ENCODE measurements at regions not wholly inside any gene's neighbourhood (a gene's known extent, or its start where the extent isn't known, plus 50 kb on each side); places are given as distances from the start of the nearest gene placed in this dataset.
"Not testable (repeated sequence)": the region's sequence is repeated elsewhere in the genome, so short reads cannot be mapped to it uniquely, and the experiment has no call there.

DNA sequence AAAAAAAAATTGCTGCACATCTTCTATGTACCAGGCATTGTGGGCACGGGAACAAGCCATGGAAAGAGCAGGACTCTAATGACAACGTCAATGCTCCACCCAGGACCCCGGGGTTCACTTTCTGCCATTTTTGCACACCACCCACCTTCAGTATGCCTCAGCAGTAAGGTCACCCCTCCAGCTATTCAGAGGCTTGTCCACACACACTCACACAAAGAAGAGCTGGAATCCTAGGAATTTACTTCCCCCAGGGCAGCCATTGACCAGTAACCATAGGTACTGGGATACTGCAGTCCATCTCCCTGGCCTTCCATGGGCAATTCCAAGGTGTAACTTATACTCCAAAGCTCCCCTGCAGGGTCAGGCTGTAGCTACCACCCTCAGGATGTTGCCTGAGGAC is 170.8 kb downstream of the SUCLG1 start:
- DNase-seq, result no peak

DNA sequence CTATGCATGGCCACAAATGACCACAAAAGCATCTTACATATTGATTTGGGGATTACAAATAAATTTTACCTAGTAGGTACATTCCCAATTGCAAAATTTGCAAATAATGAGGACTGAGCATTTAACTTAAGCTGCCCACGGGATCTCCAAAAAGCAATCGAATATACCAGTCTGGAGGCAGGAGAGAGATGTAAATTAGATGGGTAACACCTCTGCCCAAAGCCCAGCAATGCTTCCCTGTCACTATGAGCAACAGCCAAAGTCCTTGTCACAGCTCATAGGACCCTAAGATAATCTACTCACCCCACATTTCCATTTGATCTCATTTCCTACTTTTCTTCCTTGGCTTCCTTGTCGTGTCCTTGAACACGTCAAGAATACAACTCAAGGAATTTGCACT is 172.2 kb downstream of the SUCLG1 start:
- DNase-seq, result no peak

DNA sequence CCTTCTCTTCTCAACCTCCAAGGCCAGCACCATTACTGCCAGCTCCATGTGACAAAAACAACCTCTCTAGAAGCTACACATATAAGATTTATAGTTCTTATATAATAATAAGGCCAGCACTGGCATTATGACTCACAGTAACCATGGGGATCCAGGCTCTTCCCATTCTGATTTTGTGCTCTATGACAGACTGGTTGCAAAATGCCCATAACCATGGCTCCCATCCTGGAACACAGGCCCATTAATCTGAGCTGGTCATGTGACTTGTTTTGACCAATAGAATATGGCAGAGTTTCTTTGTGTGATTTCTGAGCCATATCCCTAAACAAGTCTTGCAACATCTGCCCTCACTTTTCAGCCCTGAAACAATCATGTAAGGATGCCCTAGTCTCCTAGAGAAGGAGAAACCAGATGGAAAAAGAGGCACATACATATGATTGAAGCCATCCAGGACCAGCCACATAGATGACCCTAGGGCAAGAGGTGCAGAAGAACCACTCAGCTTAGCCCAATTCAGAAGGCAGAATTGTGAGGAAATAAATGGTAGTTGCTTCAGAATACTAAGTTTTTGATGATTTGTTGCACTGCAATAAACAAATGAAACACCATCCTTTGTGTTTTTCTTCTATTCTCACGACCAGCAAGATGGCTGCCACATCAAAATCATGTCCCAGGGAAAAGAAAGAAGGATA is 173.9 kb downstream of the SUCLG1 start:
- DNase-seq, result no peak

DNA sequence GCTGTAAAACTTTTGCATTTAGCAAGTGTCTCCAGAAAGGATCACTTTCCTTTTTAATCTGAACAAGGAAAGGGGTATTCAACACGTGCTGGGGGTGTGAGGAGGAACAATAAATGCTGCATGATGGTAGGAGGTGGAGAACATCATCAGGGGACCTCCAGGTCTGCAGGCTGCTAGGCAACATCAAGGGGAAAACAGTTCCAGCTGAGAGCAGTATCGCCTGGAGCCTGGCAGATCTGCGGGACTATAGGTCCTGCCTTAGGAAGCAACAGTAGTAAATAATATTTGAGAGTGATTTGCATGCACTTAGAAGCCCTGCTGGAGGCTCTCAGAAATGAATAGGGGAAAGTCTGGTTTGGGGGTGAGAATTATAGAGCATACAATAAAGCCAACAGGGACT is 175.6 kb downstream of the SUCLG1 start:
- no peak for DNase-seq

DNA sequence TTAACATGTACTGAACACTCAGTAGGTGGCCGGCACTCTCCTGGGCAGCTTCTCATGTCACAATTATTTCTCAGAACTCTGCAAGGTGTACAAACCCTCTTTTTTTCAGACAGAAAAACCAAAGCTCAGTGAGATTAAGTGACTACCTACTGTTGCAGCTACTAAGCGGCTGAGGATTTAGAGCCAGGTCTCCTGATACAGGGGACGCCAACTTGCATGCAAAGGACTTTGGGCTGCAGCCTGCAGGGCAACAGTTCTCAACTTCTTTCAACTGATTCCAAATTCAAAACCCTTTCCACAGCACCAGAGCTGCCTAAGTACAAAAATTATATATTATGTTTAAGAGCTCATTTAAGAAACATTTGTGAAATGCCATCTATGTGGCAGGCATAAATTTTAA is 177.6 kb downstream of the SUCLG1 start:
- DNase-seq, result no peak

DNA sequence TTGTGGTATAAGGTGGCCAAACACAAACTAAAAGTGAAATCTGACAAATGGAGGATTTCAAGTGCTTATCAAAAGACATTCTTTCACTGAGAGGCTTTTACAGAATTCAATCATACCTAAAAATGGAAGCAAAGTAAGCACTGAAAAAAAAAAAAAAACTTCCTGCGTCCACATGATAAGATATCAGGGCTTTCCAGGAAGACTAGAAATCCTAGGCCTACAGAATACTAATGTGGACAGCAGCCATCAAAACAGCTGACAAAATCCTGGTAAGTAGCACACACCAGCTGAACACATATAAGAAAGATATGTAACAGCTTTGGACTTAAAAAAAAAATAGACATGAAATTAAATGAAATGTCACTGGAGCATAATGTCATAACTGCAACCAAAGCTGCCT is 178.2 kb downstream of the SUCLG1 start:
- no peak for DNase-seq

DNA sequence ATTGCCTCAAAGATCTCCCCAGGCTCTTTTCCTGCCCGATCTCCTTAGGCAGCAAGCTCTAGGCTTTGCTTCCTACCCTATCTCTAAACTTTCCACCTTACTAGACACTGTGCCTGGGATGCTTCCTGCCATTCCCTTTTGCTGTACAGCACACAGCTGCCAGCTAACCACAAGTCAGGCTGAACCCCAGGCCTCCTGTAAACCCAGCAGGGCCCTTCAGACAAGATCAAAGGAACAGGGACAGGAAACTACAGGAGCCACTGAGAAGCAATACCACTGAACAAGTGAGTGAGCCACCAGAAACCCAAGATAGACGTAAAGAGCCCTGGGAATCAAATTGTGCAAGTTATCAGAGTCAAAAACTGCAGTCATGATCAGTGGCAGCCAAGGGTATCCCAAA is 180.7 kb downstream of the SUCLG1 start:
- DNase-seq, result no peak

DNA sequence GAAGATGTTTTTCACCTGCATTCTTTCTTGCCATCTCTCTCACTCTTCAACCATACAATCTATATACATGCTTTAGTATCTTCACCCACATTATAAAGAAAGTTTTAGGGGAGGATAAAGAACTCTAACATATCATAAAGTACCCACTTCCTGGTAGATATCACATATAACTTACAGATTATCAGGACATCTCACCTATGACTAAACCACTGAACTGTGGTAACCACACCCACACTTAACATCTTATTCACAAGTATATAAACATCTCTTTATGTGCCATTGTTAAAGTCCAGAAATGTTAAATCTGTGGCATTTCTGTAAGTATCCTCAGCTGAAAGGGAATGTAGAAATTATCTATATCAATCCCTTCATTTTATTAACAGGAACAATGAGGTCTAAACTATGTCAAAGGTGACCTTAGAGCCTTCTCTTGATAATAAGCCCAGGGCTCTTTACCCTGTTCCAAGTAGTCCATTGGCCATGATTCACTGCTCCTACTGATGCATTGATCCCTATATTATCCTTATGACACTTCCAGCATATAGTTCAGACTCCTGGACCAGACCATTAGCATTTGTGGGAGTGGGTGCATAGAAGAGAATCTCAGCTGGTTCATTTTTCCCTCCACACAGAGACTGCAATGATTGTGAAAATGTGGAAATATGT is 182.4 kb downstream of the SUCLG1 start:
- no peak for DNase-seq

DNA sequence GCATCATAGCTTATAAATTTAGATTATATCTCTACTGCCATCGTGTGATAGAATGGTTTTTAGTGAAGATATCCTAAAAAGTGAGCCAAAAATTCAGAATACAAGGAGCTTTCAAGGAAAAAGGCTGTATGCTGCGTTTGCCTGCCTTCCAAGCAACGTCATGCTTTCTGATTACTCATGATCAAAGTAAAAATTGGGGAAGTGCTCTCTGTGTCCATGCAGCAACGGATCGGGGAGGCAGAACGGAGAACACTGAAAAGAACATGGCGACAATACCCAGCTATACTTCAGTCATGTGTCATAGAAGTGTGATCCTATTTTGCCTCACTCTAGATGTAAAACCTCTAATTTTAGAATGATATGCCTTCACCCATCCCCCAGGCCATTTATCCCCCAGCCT is 185.7 kb downstream of the SUCLG1 start:
- DNase-seq, result no peak

DNA sequence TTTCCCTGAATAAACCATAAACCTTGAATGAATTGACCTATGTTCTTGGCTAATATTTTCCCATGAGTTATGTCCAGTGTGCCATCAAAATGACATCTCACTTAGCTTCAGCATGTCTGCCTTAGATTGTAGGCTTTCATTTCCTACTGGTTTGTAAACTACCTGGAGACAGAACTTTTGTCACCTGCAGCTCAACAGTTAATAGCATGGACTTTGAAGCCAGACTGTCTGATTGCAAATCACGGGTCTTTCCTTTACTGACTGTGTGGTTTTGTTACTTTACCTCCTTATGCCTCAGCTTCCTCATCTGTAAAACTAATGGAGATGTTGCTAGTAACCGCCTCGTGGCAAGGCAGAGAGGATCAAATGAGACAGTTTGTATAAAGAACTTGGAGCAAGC is 187.1 kb downstream of the SUCLG1 start:
- no peak for DNase-seq

DNA sequence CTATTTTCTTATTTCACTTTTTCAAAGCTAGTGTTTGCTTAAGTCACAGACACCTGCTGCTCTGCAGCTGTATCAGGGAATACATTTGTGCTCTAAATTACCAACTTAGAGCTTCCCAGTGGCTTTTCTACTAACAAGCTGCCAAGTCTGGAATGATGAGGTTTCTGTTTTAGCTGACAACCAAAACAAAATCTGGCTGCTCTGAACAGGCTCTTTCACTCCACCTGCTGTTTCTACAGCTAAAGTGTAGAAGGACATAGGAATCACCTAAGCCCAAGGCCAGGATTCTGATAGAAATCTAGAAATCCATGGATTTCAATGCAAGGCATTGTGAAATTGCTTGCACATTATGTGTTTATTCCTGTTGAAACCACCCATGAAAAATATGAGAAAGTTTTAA is 201.2 kb downstream of the SUCLG1 start:
- no peak for DNase-seq

DNA sequence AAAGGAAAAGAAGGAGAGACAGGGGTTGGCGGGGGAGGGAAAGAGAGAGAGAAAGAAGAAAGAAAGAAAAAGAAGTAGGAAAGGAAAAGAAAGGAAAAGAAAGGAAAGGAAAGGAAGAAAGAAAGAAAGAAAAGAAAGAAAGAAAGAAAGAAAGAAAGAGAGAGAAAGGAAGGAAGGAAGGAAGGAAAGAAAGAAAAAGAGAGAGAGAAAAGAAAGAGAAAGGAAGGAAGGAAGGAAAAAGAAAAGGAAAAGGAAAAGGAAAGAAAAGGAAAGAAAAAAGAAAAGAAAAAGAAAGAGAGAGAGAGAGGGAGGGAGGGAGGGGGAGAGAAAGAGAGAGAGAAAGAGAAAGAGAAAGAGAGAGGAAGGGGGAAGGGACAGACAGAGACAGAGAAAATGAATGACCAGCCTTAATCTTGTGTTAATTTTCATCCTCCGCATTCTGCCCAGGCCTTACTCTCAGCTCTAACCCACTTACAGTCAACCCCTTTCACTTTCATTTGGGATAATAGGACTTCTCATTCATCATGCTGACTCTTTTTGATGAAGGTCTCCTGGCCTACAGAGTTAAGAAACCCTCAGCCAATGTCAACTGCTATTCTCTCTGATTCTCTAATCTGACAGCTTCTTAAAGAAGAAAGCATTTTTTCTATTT is 207.3 kb downstream of the SUCLG1 start:
- DNase-seq, result no peak

DNA sequence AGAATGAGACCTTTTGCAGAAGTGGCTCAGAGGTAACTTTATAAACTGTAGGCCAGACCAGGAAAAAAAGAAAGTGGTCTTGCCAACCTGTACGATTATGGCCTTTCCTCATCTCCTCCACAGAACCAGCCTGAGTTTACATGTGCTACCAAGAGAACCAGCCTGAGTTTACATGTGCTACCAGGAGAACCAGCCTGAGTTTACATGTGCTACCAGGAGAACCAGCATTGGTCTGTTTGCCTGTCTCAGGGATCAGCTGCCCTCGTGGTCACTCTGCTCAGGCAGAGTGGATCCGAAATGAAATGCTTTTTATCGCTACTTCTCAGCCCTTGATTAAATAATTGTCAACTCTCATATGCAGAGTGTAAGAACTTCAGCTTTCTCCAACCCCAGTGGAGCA is 209.9 kb downstream of the SUCLG1 start:
- DNase-seq, result no peak

DNA sequence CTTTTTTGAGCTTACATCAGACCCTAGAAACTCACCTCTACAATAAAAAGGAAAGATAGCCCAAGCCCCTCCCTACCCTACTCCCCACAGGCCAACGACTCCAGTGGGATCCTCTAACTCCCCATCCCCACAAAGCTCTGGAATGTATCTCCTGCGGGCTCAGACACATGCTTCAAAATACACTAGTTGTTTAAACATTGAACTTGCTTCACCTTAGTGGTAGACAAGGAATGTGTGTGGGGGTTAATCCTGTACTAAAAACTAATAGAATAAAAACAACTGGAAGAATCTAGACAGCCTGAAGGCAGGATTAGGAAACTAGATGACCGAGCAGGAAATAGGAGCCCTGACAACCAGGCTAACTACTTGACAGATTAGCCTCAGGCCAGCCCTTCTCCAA is 211.5 kb downstream of the SUCLG1 start:
- DNase-seq, result no peak

DNA sequence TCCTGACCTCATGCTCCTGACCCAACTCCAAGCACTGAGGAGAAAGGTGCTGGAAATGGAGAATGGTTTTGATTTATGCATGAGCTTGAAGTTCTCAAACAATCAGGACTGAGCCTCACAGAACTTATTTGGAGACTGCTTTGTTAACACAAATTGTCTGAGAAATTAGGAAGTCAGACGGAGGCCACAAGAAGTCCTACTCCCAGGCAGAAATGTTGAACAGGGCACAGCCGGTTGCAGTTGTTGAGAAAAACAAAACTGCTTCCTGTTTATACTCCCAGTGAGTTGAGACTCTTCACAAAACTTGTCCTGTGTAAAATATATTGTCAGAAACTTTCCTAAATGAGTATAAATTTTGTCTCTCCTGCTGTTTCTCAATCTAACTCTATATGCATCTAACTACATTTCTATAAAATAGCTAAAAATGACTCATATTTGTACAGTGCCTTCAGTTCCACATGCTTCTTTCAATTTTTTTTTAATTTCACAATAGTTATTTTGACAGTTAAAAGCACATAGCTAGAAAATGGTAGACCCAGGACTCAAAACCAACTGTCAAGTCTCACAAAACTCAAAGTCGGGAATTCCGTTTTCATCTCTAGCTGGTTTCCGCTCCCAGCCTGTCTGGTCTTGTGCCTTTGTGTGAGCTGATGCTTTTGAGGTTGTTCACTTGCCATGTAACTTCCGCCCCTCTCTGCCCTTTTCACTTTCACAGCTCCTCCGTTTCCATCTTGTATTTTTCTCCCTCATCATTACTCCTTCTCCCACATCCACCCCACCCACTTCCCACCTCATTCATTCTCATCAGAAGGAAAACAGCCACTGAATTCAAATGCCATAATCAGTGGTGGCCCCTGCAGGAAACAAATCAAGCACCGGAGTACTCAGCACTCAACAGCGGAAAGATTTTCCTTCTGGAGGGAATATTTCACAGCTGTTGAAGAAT is 215.0 kb downstream of the SUCLG1 start:
- peak; percentile 4 for DNase-seq

DNA sequence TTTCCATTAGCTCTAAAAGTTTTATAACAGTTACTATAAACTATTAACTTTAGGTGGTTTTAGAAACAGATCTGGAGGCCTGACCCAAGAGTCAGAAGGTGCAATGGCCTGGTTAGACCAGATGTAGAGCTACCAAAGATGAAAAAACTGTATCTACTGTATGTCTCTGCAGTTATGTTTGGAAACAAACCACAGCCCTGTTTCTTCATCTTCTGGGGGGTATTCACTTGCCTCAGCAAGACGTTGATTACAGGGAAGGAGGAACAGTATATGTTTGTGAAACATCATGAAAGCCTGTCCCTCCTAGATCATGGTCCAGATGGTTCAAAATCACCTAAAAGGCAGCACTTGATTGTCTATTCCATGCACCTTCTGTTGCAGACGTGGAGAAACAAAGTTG is 220.2 kb downstream of the SUCLG1 start:
- no peak for DNase-seq

DNA sequence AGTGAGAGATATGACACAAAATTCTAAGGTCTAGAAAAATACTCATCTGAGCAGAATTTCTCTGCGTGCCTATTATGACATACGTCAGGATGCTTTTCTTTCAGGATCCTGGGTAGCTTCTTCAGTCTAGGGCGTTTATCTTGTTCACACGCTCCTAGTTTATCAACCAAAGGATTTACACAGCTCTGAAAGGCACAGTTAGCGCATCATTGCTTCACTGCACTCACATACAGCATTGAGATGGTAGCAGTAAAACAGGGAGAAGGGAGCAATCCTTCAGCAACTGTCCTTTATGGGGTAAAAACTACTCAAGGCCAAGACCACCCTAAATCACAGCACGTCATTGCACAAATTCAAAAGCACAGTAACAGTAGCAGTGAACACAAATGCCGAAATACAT is 222.8 kb downstream of the SUCLG1 start:
- DNase-seq, result no peak

DNA sequence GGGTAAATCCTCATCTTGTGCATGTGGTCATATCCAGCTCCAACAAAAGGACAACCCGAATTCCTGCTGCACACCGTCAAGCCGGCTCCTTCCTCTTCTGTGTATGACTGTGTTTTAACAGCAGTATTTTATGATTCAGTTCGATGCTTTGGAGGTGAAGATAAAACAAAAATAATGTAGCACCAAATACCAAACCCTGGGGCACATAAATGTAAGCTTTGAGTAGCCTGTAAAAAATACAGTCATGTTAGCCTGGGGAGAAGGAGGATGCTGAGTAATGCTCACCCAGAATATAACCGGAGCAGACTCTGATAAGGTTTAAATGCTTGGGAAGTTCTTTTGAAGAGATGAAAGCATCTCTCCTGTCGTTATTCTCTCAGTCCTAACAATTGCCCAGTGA is 225.0 kb downstream of the SUCLG1 start:
- DNase-seq, result no peak

DNA sequence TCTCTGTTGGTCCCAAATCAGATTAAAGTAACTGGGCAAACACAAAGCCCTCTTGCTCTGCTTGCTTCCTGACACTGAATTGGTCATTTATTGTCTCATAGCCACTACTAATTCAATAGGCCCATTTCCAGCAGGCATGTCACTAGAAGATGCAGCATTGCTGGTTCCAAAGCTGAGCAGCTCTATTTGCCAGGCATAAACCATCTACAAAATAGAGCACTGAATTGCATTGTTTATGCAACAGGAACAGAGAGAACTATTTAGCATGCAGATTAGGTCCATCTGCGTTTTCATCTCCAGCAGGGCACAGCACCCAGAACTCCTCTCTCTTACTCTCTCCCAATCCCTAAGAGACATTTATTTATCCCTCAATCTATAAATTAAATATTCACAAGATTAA is 227.6 kb downstream of the SUCLG1 start:
- DNase-seq, result no peak

DNA sequence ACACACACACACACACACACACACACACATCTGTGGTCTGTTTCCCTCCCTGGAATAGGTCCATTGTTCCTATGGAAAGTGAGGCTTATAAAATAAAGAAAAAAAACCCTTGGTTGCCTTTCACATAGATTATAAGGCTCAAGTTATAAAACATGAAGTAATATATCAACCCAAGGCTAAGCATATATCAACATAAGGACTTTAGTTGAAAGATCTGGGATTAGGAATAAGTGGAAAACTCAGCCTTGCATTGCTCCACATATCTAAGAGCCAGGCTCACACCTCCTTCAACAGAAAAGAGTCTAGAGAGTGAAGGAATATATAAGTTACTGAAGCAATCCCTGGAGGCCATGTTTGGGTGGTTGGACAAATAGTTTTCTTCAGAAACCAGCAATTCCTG is 235.0 kb downstream of the SUCLG1 start:
- DNase-seq, result no peak

DNA sequence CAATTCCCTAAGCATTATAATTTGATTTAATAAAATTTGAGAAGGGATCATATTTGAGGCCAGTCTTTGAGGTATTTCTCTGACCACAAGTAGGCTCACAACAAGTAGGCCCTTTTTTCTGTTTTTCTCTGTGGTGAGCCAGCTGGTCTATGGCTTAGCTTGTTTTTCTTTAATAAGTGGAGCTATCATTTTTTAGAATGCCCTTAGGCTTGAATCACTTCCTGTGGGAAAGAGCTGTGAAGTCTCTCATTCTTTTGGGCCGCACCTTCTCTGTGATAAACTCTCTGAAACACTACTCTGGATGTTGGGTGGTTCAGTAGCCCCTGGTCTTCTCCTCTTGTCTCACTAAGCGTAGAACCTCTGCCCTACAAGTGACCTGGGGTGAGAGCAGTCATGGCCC is 235.9 kb downstream of the SUCLG1 start:
- DNase-seq, result no peak

DNA sequence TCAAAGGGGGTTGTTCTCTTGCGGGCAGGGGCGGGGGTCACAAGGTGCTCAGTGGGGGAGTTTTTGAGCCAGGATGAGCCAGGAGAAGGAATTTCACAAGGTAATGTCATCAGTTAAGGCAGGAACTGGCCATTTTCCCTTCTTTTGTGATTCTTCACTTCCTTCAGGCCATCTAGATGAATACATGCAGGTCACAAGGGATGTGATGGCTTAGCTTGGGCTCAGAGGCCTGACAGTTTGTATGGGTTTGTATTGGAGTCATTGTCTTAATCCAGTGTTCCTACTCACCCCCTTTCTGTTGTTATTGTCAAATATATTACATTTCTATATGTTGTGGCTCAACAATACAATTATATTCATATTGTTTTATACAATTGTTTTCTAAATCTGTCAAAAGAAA is 238.0 kb downstream of the SUCLG1 start:
- DNase-seq, result not testable (repeated sequence)

DNA sequence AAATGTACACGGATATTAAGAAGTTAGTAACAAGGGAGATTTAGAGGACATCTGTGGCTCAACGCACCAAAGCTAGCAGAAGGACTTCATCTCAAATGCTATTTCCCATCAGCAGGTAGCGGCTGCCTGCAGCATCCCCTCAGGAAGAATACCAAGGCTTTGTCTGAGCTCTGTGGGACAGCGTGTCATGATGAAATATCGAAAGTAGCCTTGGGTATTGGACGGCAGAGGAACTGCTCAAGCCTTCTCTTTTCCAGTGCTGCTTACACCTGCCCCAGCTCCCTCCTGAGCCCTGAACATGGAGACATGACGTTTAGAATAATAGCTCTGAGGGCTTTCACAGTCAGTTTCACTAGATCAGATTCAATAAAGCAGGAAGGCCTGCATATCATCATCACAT is 241.6 kb downstream of the SUCLG1 start:
- DNase-seq, result no peak

Measured in right kidney (tissue), 1 donor.